ENCODE measurements at regions not wholly inside any gene's neighbourhood (a gene's known extent, or its start where the extent isn't known, plus 50 kb on each side); places are given as distances from the start of the nearest gene placed in this dataset.
"Not testable (repeated sequence)": the region's sequence is repeated elsewhere in the genome, so short reads cannot be mapped to it uniquely, and the experiment has no call there.

- Mint-ChIP-seq H3K4me1 (no peaks in the 10 kb centered on the region), H3K27ac (no peak overlapping the region), H3K9me3 (peaks cover 6% of the 10 kb centered on the region), H3K27me3 (no peaks in the 10 kb centered on the region), H3K4me3 (no peak overlapping the region), H3K36me3 (no peaks in the 10 kb centered on the region)
These were observed 105.0 kb downstream of the ACTL7B start for GRCh38 chr9:108750661-108751215.

GRCh38 chr9:108748776-108749175, 107.0 kb downstream of the ACTL7B start:
- no peak overlapping the region for H3K27ac Mint-ChIP-seq
- no peaks in the 10 kb centered on the region for H3K4me1 Mint-ChIP-seq
- H3K36me3 Mint-ChIP-seq, result no peaks in the 10 kb centered on the region
- H3K9me3 Mint-ChIP-seq, result peaks cover 6% of the 10 kb centered on the region
- no peaks in the 10 kb centered on the region for H3K27me3 Mint-ChIP-seq
- H3K4me3 Mint-ChIP-seq, result no peak overlapping the region

GRCh38 chr9:108746864-108747263, 108.9 kb downstream of the ACTL7B start:
- Mint-ChIP-seq H3K4me1 (no peaks in the 10 kb centered on the region), H3K9me3 (no peaks in the 10 kb centered on the region), H3K36me3 (no peaks in the 10 kb centered on the region), H3K27ac (no peak overlapping the region), H3K27me3 (no peaks in the 10 kb centered on the region), H3K4me3 (no peak overlapping the region)

- Mint-ChIP-seq H3K36me3 (no peaks in the 10 kb centered on the region), H3K4me3 (no peak overlapping the region), H3K4me1 (no peaks in the 10 kb centered on the region), H3K27ac (no peak overlapping the region), H3K27me3 (no peaks in the 10 kb centered on the region), H3K9me3 (no peaks in the 10 kb centered on the region)
These were observed 109.8 kb downstream of the ACTL7B start for GRCh38 chr9:108746001-108746400.

- no peaks in the 10 kb centered on the region for H3K27me3 Mint-ChIP-seq
- H3K27ac Mint-ChIP-seq, result no peak overlapping the region
- no peaks in the 10 kb centered on the region for H3K36me3 Mint-ChIP-seq
- H3K4me1 Mint-ChIP-seq, result no peaks in the 10 kb centered on the region
- H3K9me3 Mint-ChIP-seq, result no peaks in the 10 kb centered on the region
- no peak overlapping the region for H3K4me3 Mint-ChIP-seq
These were observed 111.1 kb downstream of the ACTL7B start for GRCh38 chr9:108744641-108745040.

- no peaks in the 10 kb centered on the region for H3K36me3 Mint-ChIP-seq
- H3K27ac Mint-ChIP-seq, result no peak overlapping the region
- no peaks in the 10 kb centered on the region for H3K9me3 Mint-ChIP-seq
- no peaks in the 10 kb centered on the region for H3K27me3 Mint-ChIP-seq
- no peak overlapping the region for H3K4me3 Mint-ChIP-seq
- H3K4me1 Mint-ChIP-seq, result no peaks in the 10 kb centered on the region
These were observed 111.8 kb downstream of the ACTL7B start for GRCh38 chr9:108743901-108744371.

GRCh38 chr9:108743416-108743815, 112.4 kb downstream of the ACTL7B start:
- Mint-ChIP-seq H3K4me1 (no peaks in the 10 kb centered on the region), H3K4me3 (no peak overlapping the region), H3K27ac (no peak overlapping the region), H3K27me3 (no peaks in the 10 kb centered on the region), H3K36me3 (no peaks in the 10 kb centered on the region), H3K9me3 (no peaks in the 10 kb centered on the region)

GRCh38 chr9:108742191-108742590, 113.6 kb downstream of the ACTL7B start:
- H3K36me3 Mint-ChIP-seq, result no peaks in the 10 kb centered on the region
- no peaks in the 10 kb centered on the region for H3K4me1 Mint-ChIP-seq
- no peaks in the 10 kb centered on the region for H3K27me3 Mint-ChIP-seq
- no peak overlapping the region for H3K27ac Mint-ChIP-seq
- no peaks in the 10 kb centered on the region for H3K9me3 Mint-ChIP-seq
- no peak overlapping the region for H3K4me3 Mint-ChIP-seq

- not testable (repeated sequence) for H3K4me1 Mint-ChIP-seq, H3K36me3 Mint-ChIP-seq, H3K4me3 Mint-ChIP-seq, H3K27me3 Mint-ChIP-seq, H3K9me3 Mint-ChIP-seq, H3K27ac Mint-ChIP-seq
These were observed 124.5 kb downstream of the ACTL7B start for GRCh38 chr9:108731292-108731691.

- H3K27ac Mint-ChIP-seq, result no peak overlapping the region
- peaks cover 7% of the 10 kb centered on the region for H3K9me3 Mint-ChIP-seq
- H3K36me3 Mint-ChIP-seq, result no peaks in the 10 kb centered on the region
- no peaks in the 10 kb centered on the region for H3K27me3 Mint-ChIP-seq
- no peaks in the 10 kb centered on the region for H3K4me1 Mint-ChIP-seq
- H3K4me3 Mint-ChIP-seq, result no peak overlapping the region
These were observed 128.1 kb downstream of the ACTL7B start for GRCh38 chr9:108727580-108728111.

GRCh38 chr9:108724652-108725051, 131.1 kb downstream of the ACTL7B start:
- no peaks in the 10 kb centered on the region for H3K36me3 Mint-ChIP-seq
- H3K4me3 Mint-ChIP-seq, result no peak overlapping the region
- H3K9me3 Mint-ChIP-seq, result no peaks in the 10 kb centered on the region
- H3K4me1 Mint-ChIP-seq, result no peaks in the 10 kb centered on the region
- H3K27ac Mint-ChIP-seq, result no peak overlapping the region
- H3K27me3 Mint-ChIP-seq, result no peaks in the 10 kb centered on the region

- H3K27me3 Mint-ChIP-seq, result no peaks in the 10 kb centered on the region
- H3K4me3 Mint-ChIP-seq, result no peak overlapping the region
- H3K9me3 Mint-ChIP-seq, result no peaks in the 10 kb centered on the region
- no peak overlapping the region for H3K27ac Mint-ChIP-seq
- H3K4me1 Mint-ChIP-seq, result no peaks in the 10 kb centered on the region
- H3K36me3 Mint-ChIP-seq, result no peaks in the 10 kb centered on the region
These were observed 131.7 kb downstream of the ACTL7B start for GRCh38 chr9:108724122-108724521.

- Mint-ChIP-seq H3K4me1 (no peaks in the 10 kb centered on the region), H3K27ac (no peak overlapping the region), H3K4me3 (no peak overlapping the region), H3K9me3 (no peaks in the 10 kb centered on the region), H3K27me3 (no peaks in the 10 kb centered on the region), H3K36me3 (no peaks in the 10 kb centered on the region)
These were observed 133.4 kb downstream of the ACTL7B start for GRCh38 chr9:108722396-108722795.

- no peaks in the 10 kb centered on the region for H3K36me3 Mint-ChIP-seq
- no peaks in the 10 kb centered on the region for H3K27me3 Mint-ChIP-seq
- no peaks in the 10 kb centered on the region for H3K4me1 Mint-ChIP-seq
- no peak overlapping the region for H3K27ac Mint-ChIP-seq
- H3K9me3 Mint-ChIP-seq, result peaks cover 6% of the 10 kb centered on the region
- H3K4me3 Mint-ChIP-seq, result no peak overlapping the region
These were observed 135.6 kb downstream of the ACTL7B start for GRCh38 chr9:108720191-108720642.

GRCh38 chr9:108710424-108710823, 145.4 kb downstream of the ACTL7B start:
- no peak overlapping the region for H3K27ac Mint-ChIP-seq
- no peak overlapping the region for H3K4me3 Mint-ChIP-seq
- peaks cover 5% of the 10 kb centered on the region for H3K9me3 Mint-ChIP-seq

GRCh38 chr9:108709997-108710396, 145.8 kb downstream of the ACTL7B start:
- Mint-ChIP-seq H3K4me3 (no peak overlapping the region), H3K27me3 (no peaks in the 10 kb centered on the region), H3K36me3 (no peaks in the 10 kb centered on the region), H3K4me1 (no peaks in the 10 kb centered on the region), H3K27ac (no peak overlapping the region), H3K9me3 (peaks cover 5% of the 10 kb centered on the region)

More at GRCh38 chr9:108710424-108710823, 145.4 kb downstream of the ACTL7B start:
- Mint-ChIP-seq H3K36me3 (no peaks in the 10 kb centered on the region), H3K27me3 (no peaks in the 10 kb centered on the region), H3K4me1 (no peaks in the 10 kb centered on the region)

GRCh38 chr9:108709126-108709525, 146.7 kb downstream of the ACTL7B start:
- no peak overlapping the region for H3K4me3 Mint-ChIP-seq
- H3K4me1 Mint-ChIP-seq, result no peaks in the 10 kb centered on the region
- no peaks in the 10 kb centered on the region for H3K36me3 Mint-ChIP-seq
- H3K9me3 Mint-ChIP-seq, result peaks cover 5% of the 10 kb centered on the region
- H3K27ac Mint-ChIP-seq, result no peak overlapping the region
- H3K27me3 Mint-ChIP-seq, result no peaks in the 10 kb centered on the region
